IMR-90 (cell line): ENCODE measurements at regions not wholly inside any gene's neighbourhood (a gene's known extent, or its start where the extent isn't known, plus 50 kb on each side); places are given as distances from the start of the nearest gene placed in this dataset.

Source experiments
- ATAC-seq: fragments of 200-7000 bp; cut with Tn5 transposase; 2 replicates; pipeline ENCODE4 v1.9.1; 2020; ENCODE audit warnings: low read depth, mild to moderate bottlenecking, moderate library complexity
- BruUV-seq: library from RNA; stranded (reverse); fragments of 400-500 nt; replicated peaks from 2 replicates; lab custom pipeline; 2021; lab: Mats Ljungman, UMichigan
- CTCF ChIA-PET: fragments of 300-600 bp; formaldehyde crosslinking; extraction: SDS; loops from one replicate; lab custom pipeline; 2021; ENCODE audit warnings: antibody characterized with exemption; lab: Yijun Ruan, JAX
- POLR2A ChIA-PET: fragments of 300-600 bp; sonication (Branson Sonifier 250); formaldehyde crosslinking; loops from one replicate; lab custom pipeline; 2022; ENCODE audit warnings: antibody characterized with exemption; ENCODE audit not compliant: unreplicated experiment; lab: Charles Lee
- DNase-seq: peaks from one replicate; pipeline ENCODE4 v3.0.0; 2013
- H2AFZ ChIP-seq: replicated peaks from 2 replicates; pipeline ENCODE3; 2013; ENCODE audit warnings: low read length, mild to moderate bottlenecking; ENCODE audit not compliant: poor library complexity
- H2AK5ac ChIP-seq: 2 replicates; pipeline ENCODE4 v1.6.1; 2013; ENCODE audit warnings: low read depth, low read length, inconsistent platforms
- H2AK9ac ChIP-seq: replicated peaks from 2 replicates; pipeline ENCODE3; 2013; ENCODE audit warnings: mild to moderate bottlenecking, low read depth, low read length, moderate library complexity; ENCODE audit not compliant: poor library complexity
- H2BK120ac ChIP-seq: 2 replicates; pipeline ENCODE4 v1.6.1; 2013; ENCODE audit warnings: low read depth, low read length, inconsistent platforms
- H2BK15ac ChIP-seq: 3 replicates; pipeline ENCODE4 v1.6.1; 2013; ENCODE audit warnings: low read depth, low read length, inconsistent platforms
- H2BK20ac ChIP-seq: 2 replicates; pipeline ENCODE4 v1.6.1; 2013; ENCODE audit warnings: low read depth, mild to moderate bottlenecking, inconsistent platforms, low read length, moderate library complexity
- H2BK5ac ChIP-seq: 2 replicates; pipeline ENCODE4 v1.6.1; 2013; ENCODE audit warnings: mild to moderate bottlenecking, low read depth, low read length, inconsistent platforms; ENCODE audit not compliant: poor library complexity, severe bottlenecking
- H3K14ac ChIP-seq: replicated peaks from 2 replicates; pipeline ENCODE4 v1.6.1; 2013; ENCODE audit warnings: low read depth, low read length, inconsistent platforms
- H3K18ac ChIP-seq: 2 replicates; pipeline ENCODE4 v1.6.1; 2013; ENCODE audit warnings: low read depth, low read length, control low read depth
- H3K23ac ChIP-seq: 2 replicates; pipeline ENCODE4 v1.6.1; 2013; ENCODE audit warnings: low read depth, low read length, inconsistent platforms
- H3K27ac ChIP-seq: 2 replicates; pipeline ENCODE4 v1.5.1; 2013; ENCODE audit warnings: mild to moderate bottlenecking, control low read depth, low read length; ENCODE audit not compliant: insufficient read depth
- H3K27me3 ChIP-seq: 2 replicates; pipeline ENCODE4 v1.6.1; 2013; ENCODE audit warnings: low read length; ENCODE audit not compliant: control insufficient read depth, insufficient read depth
- H3K36me3 ChIP-seq: 2 replicates; pipeline ENCODE4 v1.6.1; 2013; ENCODE audit warnings: low read length, mixed read lengths; ENCODE audit not compliant: control insufficient read depth, insufficient read depth
- H3K4ac ChIP-seq: 2 replicates; pipeline ENCODE4 v1.6.1; 2013; ENCODE audit warnings: low read depth, low read length, inconsistent platforms
- H3K4me1 ChIP-seq: 2 replicates; pipeline ENCODE4 v1.6.1; 2013; ENCODE audit warnings: low read length, mixed read lengths; ENCODE audit not compliant: control insufficient read depth, insufficient read depth
- H3K4me2 ChIP-seq: 2 replicates; pipeline ENCODE4 v1.6.1; 2013; ENCODE audit warnings: low read depth, mild to moderate bottlenecking, control low read depth, low read length, moderate library complexity
- H3K4me3 ChIP-seq: 2 replicates; pipeline ENCODE4 v1.5.1; 2013; ENCODE audit warnings: low read depth, mild to moderate bottlenecking, control low read depth, low read length, moderate library complexity; ENCODE audit not compliant: insufficient read depth
- H3K56ac ChIP-seq: 2 replicates; pipeline ENCODE4 v1.6.1; 2013; ENCODE audit warnings: low read length, inconsistent platforms; ENCODE audit not compliant: insufficient read depth; ENCODE audit errors: extremely low read depth
- H3K79me1 ChIP-seq, 2 experiments: 2 replicates each; pipeline ENCODE4 v1.6.1; 2013; ENCODE audit warnings: low read length in 2 of 2, inconsistent platforms in 1 of 2, low read depth in 1 of 2
- H3K9ac ChIP-seq: 2 replicates; pipeline ENCODE4 v1.6.1; 2013; ENCODE audit warnings: low read depth, low read length, control low read depth
- H3K9me1 ChIP-seq: 2 replicates; pipeline ENCODE4 v1.6.1; 2013; ENCODE audit warnings: low read length, inconsistent platforms; ENCODE audit not compliant: insufficient read depth
- H3K9me3 ChIP-seq: 2 replicates; pipeline ENCODE4 v1.6.1; 2013; ENCODE audit warnings: low read length; ENCODE audit not compliant: control insufficient read depth, insufficient read depth
- H4K20me1 ChIP-seq: 2 replicates; pipeline ENCODE4 v1.6.1; 2013; ENCODE audit warnings: low read length, inconsistent platforms; ENCODE audit not compliant: insufficient read depth
- H4K5ac ChIP-seq: 2 replicates; pipeline ENCODE4 v1.6.1; 2013; ENCODE audit warnings: mild to moderate bottlenecking, low read depth, low read length, control low read depth
- H4K8ac ChIP-seq, 2 experiments: 2 replicates each; pipeline ENCODE4 v1.6.1; 2013; ENCODE audit warnings: low read depth in 2 of 2, low read length in 2 of 2, control low read depth in 1 of 2, inconsistent platforms in 1 of 2
- H4K91ac ChIP-seq: 2 replicates; pipeline ENCODE4 v1.6.1; 2013; ENCODE audit warnings: low read depth, low read length, inconsistent platforms; ENCODE audit not compliant: insufficient read depth
- BHLHE40 ChIP-seq: fragments of 150-350 bp; IDR thresholded peaks from 2 replicates; pipeline ENCODE4 v1.6.1; 2016; ENCODE audit warnings: mild to moderate bottlenecking, low read depth, low read length
- CEBPB ChIP-seq: IDR thresholded peaks from 2 replicates; pipeline ENCODE4 v1.6.1; 2012; ENCODE audit warnings: low read depth, low read length, improper control_type of control experiment
- CHD1 ChIP-seq: IDR thresholded peaks from 2 replicates; pipeline ENCODE4 v1.6.1; 2012; ENCODE audit warnings: low read depth, low read length, improper control_type of control experiment
- CTCF ChIP-seq: conservative IDR thresholded peaks from 2 replicates; pipeline ENCODE4 v1.5.1; 2012; ENCODE audit warnings: mild to moderate bottlenecking, low read depth, low read length, improper control_type of control experiment
- ELK1 ChIP-seq: fragments of 150-350 bp; IDR thresholded peaks from 2 replicates; pipeline ENCODE4 v1.6.1; 2016; ENCODE audit warnings: low read depth, mild to moderate bottlenecking, low read length, moderate library complexity, borderline replicate concordance
- MAFK ChIP-seq: IDR thresholded peaks from 2 replicates; pipeline ENCODE4 v1.6.1; 2012; ENCODE audit warnings: low read depth, low read length, improper control_type of control experiment
- MAZ ChIP-seq: IDR thresholded peaks from 2 replicates; pipeline ENCODE4 v1.6.1; 2012; ENCODE audit warnings: low read depth, mild to moderate bottlenecking, low read length, improper control_type of control experiment, moderate library complexity, borderline replicate concordance
- MXI1 ChIP-seq: IDR thresholded peaks from 2 replicates; pipeline ENCODE4 v1.6.1; 2012; ENCODE audit warnings: low read depth, mild to moderate bottlenecking, low read length, moderate library complexity, borderline replicate concordance
- NFE2L2 ChIP-seq: fragments of 150-350 bp; IDR thresholded peaks from 2 replicates; pipeline ENCODE4 v1.6.1; 2016; ENCODE audit warnings: low read depth, mild to moderate bottlenecking, low read length
- POLR2A ChIP-seq: IDR thresholded peaks from 2 replicates; pipeline ENCODE4 v1.6.1; 2012; ENCODE audit warnings: mild to moderate bottlenecking, low read depth, low read length
- RAD21 ChIP-seq: IDR thresholded peaks from 2 replicates; pipeline ENCODE4 v1.6.1; 2012; ENCODE audit warnings: low read length, improper control_type of control experiment
- RCOR1 ChIP-seq: IDR thresholded peaks from 2 replicates; pipeline ENCODE4 v1.6.1; 2012; ENCODE audit warnings: mild to moderate bottlenecking, low read length, improper control_type of control experiment; ENCODE audit not compliant: insufficient replicate concordance
- RFX5 ChIP-seq: IDR thresholded peaks from 2 replicates; pipeline ENCODE4 v1.8.0; 2012; ENCODE audit warnings: low read depth, mild to moderate bottlenecking, low read length, moderate library complexity
- SMC3 ChIP-seq: fragments of 150-350 bp; IDR thresholded peaks from 2 replicates; pipeline ENCODE4 v1.6.1; 2016; ENCODE audit warnings: low read depth, mild to moderate bottlenecking, antibody characterized with exemption, low read length, moderate library complexity
- USF2 ChIP-seq: fragments of 150-350 bp; IDR thresholded peaks from 2 replicates; pipeline ENCODE4 v1.6.1; 2017; ENCODE audit warnings: mild to moderate bottlenecking, antibody characterized with exemption, low read length, low read depth
- WGBS, 2 experiments: methylation state at CpG; one replicate each; pipeline versions ENCODE4 v1.1.5 to v1.1.7; 2013; ENCODE audit warnings: missing lambda C conversion rate in 2 of 2; ENCODE audit not compliant: insufficient read length in 1 of 2; ENCODE audit errors: extremely low coverage in 2 of 2; 5-methylcytosine and 5-hydroxymethylcytosine counted together
- dilution Hi-C: fragments of 300-500 bp; cut with HindIII; formaldehyde crosslinking; loops from one replicate; pipeline ENCODE4 v1.14.3; 2018; ENCODE audit warnings: low sequenced_read_pairs; ENCODE audit not compliant: unreplicated experiment
- in situ Hi-C: fragments of 300-500 bp; cut with MboI; formaldehyde crosslinking; loops from 3 replicates; pipeline ENCODE4 v1.14.3; 2019; ENCODE audit warnings: low sequenced_read_pairs, inconsistent platforms, mixed read lengths
- intact Hi-C: fragments of 100-400 bp; cut with micrococcal nuclease; formaldehyde crosslinking; loops from 2 replicates; pipeline ENCODE4 v1.10.0; 2022

GRCh38 chr2:7815726-7816125, 866.1 kb upstream of the ID2 start:
- no peak overlapping the region for H2AK5ac ChIP-seq
- H4K91ac ChIP-seq: no peak overlapping the region
- 0 out of 2 replicates have a peak, but pooled peaks cover 3% of the 10 kb centered on the region for H3K4me1 ChIP-seq
- dilution Hi-C loops: no loop called here
- H3K9ac ChIP-seq: no peak overlapping the region
- no peaks in the 10 kb centered on the region for H3K27me3 ChIP-seq
- no peak overlapping the region for H3K4ac ChIP-seq
- no peak overlapping the region for H3K27ac ChIP-seq
- no peak overlapping the region for H4K8ac ChIP-seq
- no peak overlapping the region for H3K4me2 ChIP-seq
- H3K56ac ChIP-seq: no peak overlapping the region
- no peak overlapping the region for H2BK15ac ChIP-seq
- H2BK20ac ChIP-seq: no peak overlapping the region
- WGBS, 2 experiments: 73% methylated on average over 2 of the region's 3 CpGs; no CpG with 5 or more reads in 1 of the 2 experiments
- H3K14ac ChIP-seq: no peak overlapping the region
- H4K20me1 ChIP-seq: no peaks in the 10 kb centered on the region
- TF ChIP-seq POLR2A: no peak
- TF ChIP-seq NFE2L2: no peak
- TF ChIP-seq MAZ: no peak
- TF ChIP-seq CTCF: no peak
- no peak for TF ChIP-seq CEBPB
- no peak for TF ChIP-seq RFX5
- no peak for TF ChIP-seq ELK1
- TF ChIP-seq USF2: no peak
- no peak for TF ChIP-seq MAFK
- TF ChIP-seq BHLHE40: no peak
- no peak for TF ChIP-seq RAD21
- TF ChIP-seq CHD1: no peak
- TF ChIP-seq MXI1: no peak
- TF ChIP-seq RCOR1: no peak
- no peak for TF ChIP-seq SMC3
- ChIA-PET POLR2A (no interaction called here), CTCF (no interaction called here)
- H2AK9ac ChIP-seq: no peak overlapping the region
- ATAC-seq: no peak
- intact Hi-C loops: no loop called here
- no peak overlapping the region for H3K23ac ChIP-seq
- no peak overlapping the region for H3K4me3 ChIP-seq
- BruUV-seq: no TSS peak
- no peak overlapping the region for H2BK5ac ChIP-seq
- peak overlapping the region; percentile 13 for H2AFZ ChIP-seq
- no peaks in the 10 kb centered on the region for H3K79me1 ChIP-seq
- H3K9me3 ChIP-seq: no peaks in the 10 kb centered on the region
- no peak for DNase-seq
- in situ Hi-C loops: no loop called here
- no peak overlapping the region for H2BK120ac ChIP-seq
- no peaks in the 10 kb centered on the region for H3K36me3 ChIP-seq
- no peak overlapping the region for H4K5ac ChIP-seq
- H3K9me1 ChIP-seq: no peaks in the 10 kb centered on the region
- H3K18ac ChIP-seq: no peak overlapping the region
